GDM1 (cell line): ENCODE measurements at regions not wholly inside any gene's neighbourhood (a gene's known extent, or its start where the extent isn't known, plus 50 kb on each side); places are given as distances from the start of the nearest gene placed in this dataset.

Source experiments
- DNase-seq: peaks from one replicate; lab custom pipeline; 2025; lab: John Stamatoyannopoulos, UW

DNA sequence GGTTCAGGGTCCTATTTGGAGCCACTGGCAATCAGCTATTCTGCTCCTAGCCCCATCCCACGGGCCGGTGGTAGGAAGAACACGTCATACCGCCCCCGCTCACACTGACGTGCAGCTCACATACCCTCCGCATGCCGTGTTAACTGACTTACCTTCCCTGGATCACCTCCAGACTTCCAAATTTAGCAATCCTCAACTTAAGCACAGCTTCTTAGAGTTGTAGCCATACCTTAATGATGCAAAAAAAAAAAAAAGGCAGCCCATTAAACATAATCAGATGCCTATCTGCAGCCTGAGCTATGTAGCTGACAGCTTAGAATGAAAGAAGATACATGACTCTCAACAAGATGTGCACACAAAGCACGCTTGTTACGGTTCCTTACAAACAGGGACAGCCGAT lies 93.0 kb downstream of the IRX2 start:
- DNase-seq: no peak

GRCh38 chr5:2657151-2657550 lies 94.3 kb downstream of the IRX2 start:
- no peak for DNase-seq

DNA sequence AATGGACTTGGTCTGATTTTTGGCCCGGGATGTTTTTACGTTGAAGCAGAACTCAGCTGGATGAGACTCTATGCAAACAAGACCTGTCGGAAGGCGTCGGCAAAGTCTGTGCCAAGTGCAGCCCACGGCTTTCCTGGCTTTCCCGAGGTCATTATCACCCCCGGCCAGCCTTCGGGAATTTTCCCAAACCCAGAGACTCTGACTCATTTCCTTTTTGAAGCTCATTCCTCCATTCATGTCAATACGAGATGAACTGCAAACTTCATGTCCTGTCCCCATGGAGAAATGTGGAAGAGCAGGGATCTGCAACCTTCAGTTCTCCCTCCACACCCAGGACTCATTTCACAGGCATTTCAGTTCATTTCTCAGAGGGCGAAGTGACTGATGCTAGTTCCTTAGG lies 95.3 kb downstream of the IRX2 start:
- DNase-seq: no peak

DNA sequence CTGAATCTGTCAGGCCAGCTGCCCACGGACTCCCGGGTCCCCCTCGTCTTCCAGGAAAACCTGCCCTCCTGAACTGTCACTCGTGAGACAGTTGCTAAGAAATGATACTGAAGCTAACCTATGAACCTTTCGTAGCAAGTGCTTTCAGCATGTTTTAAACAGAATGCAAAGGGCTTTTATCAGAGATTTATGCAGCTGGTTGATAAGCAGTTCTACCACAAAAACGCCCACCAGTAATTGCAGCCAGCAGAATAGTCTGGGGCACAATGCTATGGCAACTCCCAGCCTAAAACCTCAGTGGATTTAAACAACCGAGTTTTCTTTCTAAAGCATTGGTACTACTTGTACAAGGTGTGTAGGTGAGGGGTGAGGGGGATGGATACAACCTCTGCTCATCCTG lies 97.5 kb downstream of the IRX2 start:
- DNase-seq: no peak

DNA sequence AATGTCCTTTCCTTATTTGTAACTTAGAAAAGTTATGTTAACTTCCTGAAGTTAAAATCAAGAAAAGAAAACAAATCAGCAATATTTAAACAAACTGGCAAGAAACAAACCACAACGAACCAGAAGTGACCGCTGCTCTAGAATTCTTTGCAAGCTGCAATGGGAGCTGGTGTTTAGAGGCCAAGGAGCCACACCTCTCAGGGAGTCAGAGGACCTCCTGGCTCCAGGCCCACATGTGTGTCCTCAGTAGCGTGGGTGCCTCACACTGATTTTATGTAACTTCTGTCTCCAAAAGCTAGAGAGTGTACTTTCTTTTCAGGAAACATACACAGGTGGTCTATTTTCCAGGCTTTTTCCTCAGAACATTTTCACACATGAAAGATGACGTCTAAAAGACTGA lies 100.4 kb downstream of the IRX2 start:
- no peak for DNase-seq

DNA sequence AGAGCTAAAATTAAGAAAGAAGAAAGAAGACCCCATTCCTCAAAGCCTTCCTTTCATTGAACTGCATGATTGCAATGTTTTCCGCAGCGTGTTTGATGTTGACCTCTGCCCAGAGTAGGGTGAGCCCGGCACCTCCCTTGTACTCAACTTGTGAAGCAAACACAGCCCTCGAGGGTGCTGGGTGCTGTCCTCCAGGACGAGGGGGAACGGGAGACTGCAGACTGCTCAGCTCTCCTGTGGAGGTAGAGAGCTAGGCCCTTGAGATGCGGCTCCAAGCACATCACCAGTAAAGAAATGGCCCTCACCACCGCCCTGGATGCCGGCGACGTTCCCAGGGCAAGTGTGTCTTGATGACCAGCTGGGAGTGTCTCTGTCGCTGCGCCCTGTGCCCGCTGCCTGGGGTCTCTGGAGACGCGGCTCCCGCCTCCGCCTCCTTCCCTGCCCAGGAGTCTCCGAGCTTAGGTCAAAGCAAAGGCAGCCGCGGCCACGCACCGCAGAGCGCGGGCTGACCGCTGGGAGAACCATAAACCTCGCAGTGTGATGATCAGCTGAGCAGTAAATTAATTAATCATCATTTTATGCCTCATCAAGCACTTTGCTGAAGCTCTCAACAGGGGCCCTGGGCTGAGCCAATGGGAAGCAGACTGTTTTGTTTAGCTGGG lies 108.7 kb downstream of the IRX2 start:
- no peak for DNase-seq

DNA sequence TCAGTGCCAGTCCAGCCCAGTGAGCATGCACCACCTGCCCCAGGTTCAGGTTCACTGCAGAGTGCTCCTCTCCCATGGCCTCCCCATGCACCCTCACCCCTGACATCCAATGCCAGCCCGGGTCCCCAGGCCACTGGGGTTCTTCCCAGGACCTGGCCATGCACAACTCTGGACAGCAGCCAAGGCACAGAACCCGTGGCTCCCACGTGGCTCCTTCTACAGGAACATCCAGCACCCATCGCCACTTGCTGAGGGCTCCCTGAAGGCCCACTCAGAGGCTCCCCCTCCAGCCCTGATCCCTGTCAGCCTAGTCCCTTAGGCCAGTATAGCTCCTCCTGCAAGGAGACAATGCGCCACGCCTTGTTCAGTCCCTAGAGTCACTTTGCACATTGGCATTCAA lies 110.8 kb downstream of the IRX2 start:
- no peak for DNase-seq

DNA sequence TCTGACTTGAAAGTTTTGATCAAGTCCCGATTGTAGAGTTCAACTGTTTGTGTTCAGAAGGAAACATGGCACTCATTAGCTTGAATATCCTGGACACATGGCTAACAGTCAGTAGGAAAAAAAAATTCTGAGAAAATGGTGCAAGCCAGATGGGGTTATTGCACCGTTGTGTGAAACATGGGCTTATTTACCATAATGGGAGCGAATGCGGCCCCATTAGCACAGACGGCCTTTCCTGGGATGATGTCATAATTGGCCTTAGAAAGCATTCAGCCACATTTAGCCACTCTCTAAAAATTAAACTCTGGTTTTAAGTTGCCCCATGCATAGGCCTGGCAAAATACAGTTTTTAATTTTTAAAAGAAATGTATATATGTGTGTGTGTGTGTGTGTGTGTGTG lies 112.1 kb downstream of the IRX2 start:
- no peak for DNase-seq

DNA sequence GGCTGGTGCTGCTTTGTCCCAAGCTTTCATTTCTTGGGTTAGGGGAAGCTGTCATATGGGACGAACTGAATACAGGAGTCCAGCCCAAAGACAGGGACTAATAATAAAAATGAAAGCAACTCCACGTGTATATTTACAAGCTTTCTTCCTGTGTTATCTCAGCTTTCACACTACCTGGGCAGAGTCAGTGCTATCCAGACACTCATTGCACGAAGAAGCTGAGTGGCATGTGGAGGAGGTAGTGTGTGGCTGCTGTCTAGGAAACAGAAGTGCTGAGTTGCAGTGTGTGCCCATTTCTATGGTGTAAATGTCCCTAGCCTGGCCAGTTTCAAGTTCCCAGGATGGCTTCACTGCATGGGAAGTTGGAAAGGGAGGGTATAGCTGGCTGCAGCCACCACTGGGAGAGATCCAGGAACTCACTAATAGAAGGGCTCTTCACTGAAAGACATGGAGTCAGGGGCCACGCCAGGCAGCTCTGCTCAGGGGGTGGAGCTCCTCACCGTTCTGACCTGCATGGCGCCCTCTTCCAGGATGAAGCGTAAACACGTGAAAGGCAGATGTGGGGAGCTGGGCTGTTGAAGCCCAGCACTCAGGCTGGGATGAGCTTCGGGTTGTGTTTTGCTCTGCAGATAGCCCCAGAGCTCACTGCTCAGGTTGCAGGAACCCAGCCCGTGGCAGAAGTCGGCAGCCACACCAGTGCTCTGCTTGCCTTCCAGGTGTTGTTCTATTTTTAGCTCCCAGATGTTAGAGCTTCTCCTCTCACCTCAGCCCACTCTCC lies 116.9 kb downstream of the IRX2 start:
- DNase-seq: no peak

GRCh38 chr5:2633992-2634391 lies 117.5 kb downstream of the IRX2 start:
- DNase-seq: no peak

GRCh38 chr5:2631758-2632157 lies 119.7 kb downstream of the IRX2 start:
- no peak for DNase-seq

GRCh38 chr5:2629045-2629444 lies 122.4 kb downstream of the IRX2 start:
- DNase-seq: no peak

GRCh38 chr5:2627867-2628266 lies 123.6 kb downstream of the IRX2 start:
- DNase-seq: no peak

- DNase-seq: no peak
These were observed 124.9 kb downstream of the IRX2 start for GRCh38 chr5:2626572-2626971.

GRCh38 chr5:2622866-2623265 lies 128.6 kb downstream of the IRX2 start:
- DNase-seq: no peak

DNA sequence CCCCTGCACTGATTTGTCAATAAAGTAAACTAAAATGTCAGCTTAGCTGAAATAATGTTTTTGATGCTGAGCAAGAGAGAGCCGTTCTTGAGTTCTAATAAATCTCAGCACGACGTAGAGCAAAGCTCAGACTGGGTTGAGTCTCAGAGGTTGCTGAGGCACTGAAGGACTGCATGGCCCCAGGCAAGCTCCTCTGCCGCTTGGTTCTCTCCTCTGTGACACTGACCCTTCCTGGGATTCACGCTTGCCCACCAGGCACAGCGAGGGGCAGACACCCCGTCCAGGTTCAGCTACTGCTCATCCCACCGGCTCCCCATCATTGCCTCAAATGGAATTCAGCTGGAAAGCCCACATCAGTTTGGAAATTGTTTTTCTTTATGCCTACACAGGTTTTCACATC lies 129.8 kb downstream of the IRX2 start:
- DNase-seq: no peak

DNA sequence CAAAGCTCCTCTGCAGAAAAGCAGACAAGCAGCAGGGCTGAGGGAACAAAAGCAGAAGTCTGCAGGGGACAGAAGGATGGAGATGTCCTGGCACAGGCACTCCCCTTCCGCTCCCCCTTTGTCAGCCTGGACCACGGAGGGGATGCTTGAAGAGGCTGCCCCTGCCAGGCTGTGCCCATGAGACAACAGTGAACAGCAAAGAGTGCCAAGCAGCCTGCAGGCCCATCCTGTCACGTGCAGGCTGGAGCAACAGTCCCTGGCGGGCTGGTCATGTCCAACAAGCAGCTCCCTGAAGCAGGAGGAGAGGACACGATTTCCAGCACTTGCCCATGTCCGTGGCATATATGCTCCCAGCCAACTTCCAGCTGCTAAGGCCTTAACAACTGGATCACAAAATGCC lies 132.3 kb downstream of the IRX2 start:
- no peak for DNase-seq

DNA sequence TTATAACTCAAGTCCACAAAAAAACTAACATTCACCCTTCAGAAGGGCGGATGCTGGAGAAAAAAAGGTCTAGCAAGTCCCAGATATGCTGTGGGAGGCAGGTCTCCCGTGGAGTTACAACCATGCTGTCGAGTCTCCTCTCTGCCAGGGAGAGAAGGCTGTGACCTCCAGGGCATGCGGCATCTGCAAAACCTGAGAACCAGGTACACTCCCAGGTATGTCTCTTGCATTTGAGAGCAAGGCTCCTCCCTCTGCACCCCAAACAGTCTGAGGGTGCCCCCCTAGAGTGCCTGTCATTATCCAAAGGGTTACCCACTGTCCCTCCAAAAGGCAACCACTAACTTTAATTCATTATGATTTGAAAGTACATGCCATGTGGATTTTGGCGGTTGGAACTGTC lies 134.0 kb downstream of the IRX2 start:
- DNase-seq: no peak

DNA sequence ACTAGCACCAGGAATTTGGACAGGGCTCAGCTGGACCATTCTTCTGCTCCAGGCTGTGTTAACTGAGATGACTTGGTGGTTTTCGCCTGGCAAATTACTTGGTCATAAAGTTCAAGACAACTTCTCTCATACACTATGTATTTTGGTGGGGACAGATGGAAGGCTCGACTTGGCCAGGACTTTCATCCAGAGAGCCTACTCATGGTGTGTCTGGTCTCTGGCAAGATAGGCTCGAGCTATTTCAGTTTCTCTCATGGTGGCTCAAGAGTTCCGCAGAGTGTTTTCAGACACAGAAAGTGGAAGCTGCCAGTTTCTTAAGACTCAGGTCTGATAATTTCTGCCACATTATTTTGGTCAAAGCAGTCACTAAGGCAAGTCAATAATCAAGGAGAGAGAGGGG lies 135.6 kb downstream of the IRX2 start:
- no peak for DNase-seq

DNA sequence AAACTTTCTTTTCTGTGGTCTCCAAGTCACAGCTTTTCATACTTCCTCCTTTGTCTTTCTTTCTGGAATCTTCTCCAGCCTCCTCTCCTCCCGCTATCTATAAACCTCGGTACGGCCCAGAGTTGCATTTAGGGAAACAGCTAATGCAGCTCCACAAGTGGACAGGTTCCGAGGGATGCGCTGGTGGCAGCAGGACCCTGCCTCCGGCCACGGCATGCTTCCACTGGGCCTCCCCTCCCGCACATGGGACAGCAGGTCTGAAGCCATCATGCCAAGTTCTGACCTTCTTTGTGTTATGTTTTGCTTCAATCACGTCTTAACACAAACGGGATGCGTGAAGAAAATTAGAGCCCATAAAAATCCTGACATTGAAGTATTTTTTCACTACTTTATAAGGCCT lies 136.9 kb downstream of the IRX2 start:
- DNase-seq: no peak

- DNase-seq: no peak
These were observed 139.8 kb downstream of the IRX2 start for GRCh38 chr5:2611659-2612058.

GRCh38 chr5:2610986-2611385 lies 140.5 kb downstream of the IRX2 start:
- DNase-seq: no peak

GRCh38 chr5:2608391-2608790 lies 143.1 kb downstream of the IRX2 start:
- DNase-seq: no peak

DNA sequence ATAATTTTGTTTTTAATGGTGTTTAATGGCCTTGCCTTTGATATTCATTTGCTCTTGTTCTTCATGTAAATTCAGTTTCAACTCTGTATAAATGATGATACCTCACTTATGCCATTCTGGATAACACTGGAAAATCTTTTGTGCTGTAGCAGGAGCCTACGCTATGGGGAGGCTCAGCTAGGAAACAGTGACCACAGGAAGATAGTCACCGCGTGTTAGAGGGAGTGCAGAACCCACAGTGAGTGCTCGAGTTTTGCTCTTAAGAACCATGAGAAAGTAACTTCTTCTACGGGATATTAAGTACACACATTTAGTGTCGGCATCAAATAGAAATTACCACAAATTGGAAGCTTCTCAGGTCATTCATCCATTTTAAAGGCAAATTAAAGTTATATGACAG lies 143.9 kb downstream of the IRX2 start:
- no peak for DNase-seq
